Psoas muscle (tissue), 7 donors: ENCODE measurements at regions not wholly inside any gene's neighbourhood (a gene's known extent, or its start where the extent isn't known, plus 50 kb on each side); places are given as distances from the start of the nearest gene placed in this dataset.
"Not testable (repeated sequence)": the region's sequence is repeated elsewhere in the genome, so short reads cannot be mapped to it uniquely, and the experiment has no call there.

Source experiments
- ATAC-seq, 4 donors: fragments of 200-7000 bp; cut with Tn5 transposase; one replicate each; pipeline ENCODE4 v1.9.1; 2020; ENCODE audit warnings: moderate library complexity in 3 of 4, mild to moderate bottlenecking in 2 of 4
- DNase-seq, 2 donors: peaks; one replicate each; pipeline ENCODE4 v3.0.0-alpha.2; 2020
- H3K27ac ChIP-seq: fragments of 200-600 bp; one replicate; pipeline ENCODE4 v1.8.0; 2022
- H3K27me3 ChIP-seq, 3 donors: fragments of 200-600 bp in 1 of 3; one replicate each; pipeline versions ENCODE4 v1.6.1 to v1.8.0; 2013 to 2022; ENCODE audit warnings: low read length in 2 of 3, mild to moderate bottlenecking in 2 of 3, moderate library complexity in 1 of 3; ENCODE audit not compliant: insufficient read depth in 3 of 3
- H3K36me3 ChIP-seq, 2 donors: fragments of 200-600 bp in 1 of 2; one replicate each; pipeline versions ENCODE4 v1.6.1 to v1.8.0; 2013 to 2022; ENCODE audit warnings: low read depth in 1 of 2, mild to moderate bottlenecking in 1 of 2, moderate library complexity in 1 of 2; ENCODE audit not compliant: insufficient read depth in 1 of 2
- H3K4me1 ChIP-seq: fragments of 200-600 bp; one replicate; pipeline ENCODE4 v1.8.0; 2022
- H3K4me3 ChIP-seq: fragments of 200-600 bp; one replicate; pipeline ENCODE4 v1.8.0; 2022; ENCODE audit warnings: mild to moderate bottlenecking
- H3K9me3 ChIP-seq: fragments of 200-600 bp; one replicate; pipeline ENCODE4 v1.8.0; 2022
- CTCF ChIP-seq: fragments of 200-600 bp; IDR thresholded peaks from one replicate; pipeline ENCODE4 v1.8.0; 2022; ENCODE audit warnings: antibody characterized with exemption
- WGBS, 3 donors: extraction: QIAGEN DNeasy Blood & Tissue Kit; methylation state at CpG; one replicate each; pipeline versions ENCODE4 v1.1.6 to v1.1.7; 2013; 5-methylcytosine and 5-hydroxymethylcytosine counted together
- intact Hi-C, 2 donors: fragments of 100-400 bp; cut with DNase I; formaldehyde crosslinking; loops; one replicate each; pipeline versions ENCODE4 v1.11.0 to v1.14.2; 2022
- donor health status: healthy with polysubstance abuse.
- donor health status: DM: no; HTN: no; CAD: no; lungs with moderate emphysema.
- donor health status: Bipolar disorder and iron deficiency.
- donor health status: healthy.
- donor health status: DM: yes; HTN: yes; CAD: no.
- donor health status: DM: no; HTN: no; CAD: no.
- donor health status: DM: yes; HTN: yes; CAD: no.

GRCh38 chr19:30682146-30682998, 310.2 kb downstream of the ZNF536 start:
- H3K27me3 ChIP-seq, result peaks cover 0 to 23% (median 3%) of the 10 kb centered on the region in 3 donors
- no peak for ATAC-seq
- DNase-seq, result no peak
- H3K4me1 ChIP-seq, result no peaks in the 10 kb centered on the region
- H3K4me3 ChIP-seq, result no peak overlapping the region
- H3K36me3 ChIP-seq, result no peaks in the 10 kb centered on the region
- TF ChIP-seq CTCF, result no peak
- no peak overlapping the region for H3K27ac ChIP-seq
- H3K9me3 ChIP-seq, result no peaks in the 10 kb centered on the region
- 35 to 37% (median 36%) methylated on average over 27 of the region's 27 CpGs for WGBS, 3 donors
- intact Hi-C loops, result loop anchor here (5.0 to 10.0 kb wide), 4 partner anchors 672 to 1545 kb away; no protein-coding TSS in a partner anchor

- Histone ChIP-seq H3K27ac (no peak overlapping the region), H3K36me3 (no peaks in the 10 kb centered on the region), H3K27me3 (peaks cover 0 to 22% (median 3%) of the 10 kb centered on the region in 3 donors), H3K4me3 (no peak overlapping the region), H3K9me3 (no peaks in the 10 kb centered on the region), H3K4me1 (no peaks in the 10 kb centered on the region)
- no peak for TF ChIP-seq CTCF
- 56 to 71% (median 58%) methylated on average over 19 of the region's 19 CpGs for WGBS, 3 donors
- no peak for ATAC-seq
- intact Hi-C loops, result loop anchor here (5.0 to 10.0 kb wide), 4 partner anchors 673 to 1546 kb away; no protein-coding TSS in a partner anchor
- DNase-seq, result no peak
These were observed 309.2 kb downstream of the ZNF536 start for GRCh38 chr19:30681162-30682100.

- intact Hi-C loops, result loop anchor here (5.0 to 10.0 kb wide), 4 partner anchors 674 to 1547 kb away; no protein-coding TSS in a partner anchor
- 86 to 100% (median 93%) methylated on average over 1 of the region's 3 CpGs for WGBS, 3 donors
- H3K27ac ChIP-seq, H3K36me3 ChIP-seq, H3K4me3 ChIP-seq, H3K9me3 ChIP-seq, ATAC-seq, H3K4me1 ChIP-seq, DNase-seq: not testable (repeated sequence)
- peaks cover 0 to 19% (median 4%) of the 10 kb centered on the region in 3 donors for H3K27me3 ChIP-seq
These were observed 308.2 kb downstream of the ZNF536 start for GRCh38 chr19:30680399-30680798.

- TF ChIP-seq CTCF, result no peak
- no peak overlapping the region for H3K4me3 ChIP-seq
- H3K9me3 ChIP-seq, result no peaks in the 10 kb centered on the region
- H3K36me3 ChIP-seq, result no peaks in the 10 kb centered on the region
- 59 to 76% (median 71%) methylated on average over 5 to 6 of the region's 6 CpGs for WGBS, 3 donors
- intact Hi-C loops, result loop anchor here (5.0 to 10.0 kb wide), 4 partner anchors 675 to 1548 kb away; no protein-coding TSS in a partner anchor
- no peak overlapping the region for H3K27ac ChIP-seq
- no peaks in the 10 kb centered on the region for H3K4me1 ChIP-seq
- DNase-seq (no peak), ATAC-seq (no peak)
- H3K27me3 ChIP-seq, result peaks cover 0 to 19% (median 7%) of the 10 kb centered on the region in 3 donors
These were observed 307.6 kb downstream of the ZNF536 start for GRCh38 chr19:30679789-30680188.
